ENCODE measurements at regions not wholly inside any gene's neighbourhood (a gene's known extent, or its start where the extent isn't known, plus 50 kb on each side); places are given as distances from the start of the nearest gene placed in this dataset.

DNA sequence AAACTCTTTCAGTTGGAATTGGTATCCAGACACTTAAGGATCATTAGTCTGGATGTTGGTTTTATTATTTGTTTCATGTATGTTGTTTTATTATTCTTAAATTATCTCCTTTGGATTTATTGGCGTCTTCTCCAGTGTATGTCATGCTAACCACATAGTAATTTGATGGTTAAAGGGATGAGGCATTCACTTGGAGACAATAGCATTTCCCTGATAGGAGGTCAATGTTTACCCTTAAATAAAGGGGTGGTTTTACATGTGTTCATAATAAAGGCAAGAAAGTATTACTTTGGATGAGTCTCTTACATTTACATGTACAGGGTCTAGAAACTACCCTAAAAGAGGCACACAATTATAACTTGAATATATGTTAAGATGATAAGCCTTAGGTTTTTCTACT is 51.2 kb upstream of the RNF144B start:
- no peak for DNase-seq

DNA sequence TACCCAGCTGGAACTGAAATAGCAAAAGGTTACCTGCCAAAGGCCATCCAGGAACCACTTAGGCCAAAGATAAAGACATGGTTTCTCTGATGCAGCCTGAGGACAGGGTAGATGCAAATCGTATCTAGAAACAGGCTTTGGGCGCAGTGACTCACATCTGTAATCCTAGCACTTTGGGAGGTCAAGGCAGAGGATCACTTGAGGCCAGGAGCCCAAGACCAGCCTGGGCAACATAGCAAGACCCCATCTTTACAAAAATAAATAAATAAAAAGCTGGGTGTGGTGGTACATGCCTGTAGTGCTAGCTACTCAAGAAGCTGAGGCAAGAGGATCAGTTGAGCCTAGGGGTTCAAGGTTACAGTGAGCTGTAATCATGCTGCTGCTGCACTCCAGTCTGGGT is 52.9 kb upstream of the RNF144B start:
- no peak for DNase-seq

- DNase-seq = no peak
Observed at GRCh38 chr6:18330548-18331081, 56.5 kb upstream of the RNF144B start.

- no peak for DNase-seq
Observed at GRCh38 chr6:18329776-18330175, 57.4 kb upstream of the RNF144B start.

- DNase-seq = no peak
Observed at GRCh38 chr6:18328540-18328939, 58.6 kb upstream of the RNF144B start.

DNA sequence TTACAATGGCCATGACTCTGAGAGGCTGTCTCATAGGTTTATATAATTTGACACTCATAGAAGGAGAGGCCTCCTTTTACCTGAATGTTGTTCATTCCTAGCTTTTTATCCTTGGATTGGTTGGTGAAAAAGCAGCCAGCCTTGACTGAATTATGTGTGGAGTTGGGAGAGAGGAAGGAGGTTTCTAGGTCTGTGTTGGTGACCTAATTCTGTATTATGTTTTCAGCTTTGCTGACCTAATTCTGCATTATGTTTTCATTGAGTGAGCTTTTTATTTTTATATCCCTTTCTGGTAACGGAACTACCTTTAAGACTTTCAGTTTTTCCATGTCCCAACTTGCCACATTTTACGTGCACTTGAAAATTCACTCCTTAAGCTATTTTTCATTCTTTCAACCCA is 59.1 kb upstream of the RNF144B start:
- DNase-seq = no peak

DNA sequence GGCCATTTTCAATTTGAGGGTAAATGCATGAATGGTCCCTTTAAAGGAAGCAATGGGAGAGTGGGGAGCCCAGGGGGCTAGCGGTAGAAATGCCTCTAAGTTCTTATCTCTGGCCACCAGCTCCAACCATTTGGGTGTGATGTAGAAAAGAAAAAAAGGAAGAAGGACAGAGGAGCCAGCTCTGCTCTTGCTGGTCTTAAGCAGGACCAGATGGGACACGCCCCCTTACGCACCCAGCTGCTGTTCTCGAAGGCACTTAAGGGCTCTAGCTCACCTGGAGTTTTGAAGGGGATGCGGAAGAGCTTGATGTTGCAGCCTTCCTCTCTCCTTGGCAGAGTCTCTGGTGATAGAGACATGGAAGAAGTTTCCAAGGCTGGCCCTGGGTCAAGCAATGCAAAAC is 59.5 kb upstream of the RNF144B start:
- DNase-seq = peak; percentile 67

DNA sequence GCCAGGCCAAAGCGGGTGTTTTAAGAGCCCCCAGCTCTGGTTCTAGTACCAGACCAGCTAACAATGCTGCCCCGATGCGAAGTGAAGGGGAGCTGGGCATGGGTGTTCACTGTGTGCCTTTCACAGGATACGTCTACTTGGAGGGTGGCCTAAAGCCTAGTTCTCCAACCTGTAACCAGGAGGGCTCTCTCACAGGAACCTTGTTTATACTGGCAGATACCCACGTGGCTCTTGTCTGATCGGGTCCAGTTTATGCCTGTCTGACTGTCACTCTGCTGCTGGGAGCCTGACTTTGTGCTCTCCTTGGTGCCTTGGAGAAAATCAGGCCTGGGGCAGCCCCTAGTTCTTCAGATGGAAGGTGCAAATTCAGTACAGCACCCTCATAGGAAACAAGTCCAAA is 60.2 kb upstream of the RNF144B start:
- no peak for DNase-seq

DNA sequence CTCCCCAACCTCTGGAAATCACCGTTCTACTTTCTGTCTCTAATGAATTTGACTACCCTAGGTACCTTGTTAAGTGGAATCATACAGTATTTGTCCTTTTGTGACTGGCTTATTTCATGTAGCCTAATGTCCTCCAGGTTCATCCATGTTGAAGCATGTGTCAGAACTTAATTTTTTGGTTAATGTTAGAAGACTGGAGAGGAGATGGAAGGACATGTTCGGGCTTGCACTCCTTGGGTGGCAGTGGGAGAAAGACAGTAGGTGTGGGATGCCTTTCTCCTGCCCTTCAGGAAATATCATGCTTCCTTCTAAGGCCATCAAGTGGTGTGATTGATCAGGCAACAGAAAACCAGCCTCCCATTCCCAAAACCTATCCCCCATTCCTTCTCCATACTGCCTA is 61.1 kb upstream of the RNF144B start:
- DNase-seq = no peak

DNA sequence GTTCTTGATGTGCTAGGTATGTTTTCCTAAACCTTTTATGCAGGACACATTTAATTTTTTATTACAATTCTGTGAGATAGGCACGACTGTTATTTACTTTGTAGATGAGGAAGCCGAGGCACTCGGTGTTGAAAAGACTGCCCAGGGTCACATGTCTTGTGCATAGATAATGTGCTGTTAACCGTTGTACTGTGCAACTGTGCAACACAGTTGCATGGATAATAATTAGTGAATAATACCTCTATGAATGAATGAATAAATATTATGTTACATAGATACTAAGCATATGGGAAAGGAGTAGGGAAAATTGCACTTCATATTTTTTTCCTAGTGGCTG is 60.3 kb upstream of the DEK start:
- DNase-seq = no peak

DNA sequence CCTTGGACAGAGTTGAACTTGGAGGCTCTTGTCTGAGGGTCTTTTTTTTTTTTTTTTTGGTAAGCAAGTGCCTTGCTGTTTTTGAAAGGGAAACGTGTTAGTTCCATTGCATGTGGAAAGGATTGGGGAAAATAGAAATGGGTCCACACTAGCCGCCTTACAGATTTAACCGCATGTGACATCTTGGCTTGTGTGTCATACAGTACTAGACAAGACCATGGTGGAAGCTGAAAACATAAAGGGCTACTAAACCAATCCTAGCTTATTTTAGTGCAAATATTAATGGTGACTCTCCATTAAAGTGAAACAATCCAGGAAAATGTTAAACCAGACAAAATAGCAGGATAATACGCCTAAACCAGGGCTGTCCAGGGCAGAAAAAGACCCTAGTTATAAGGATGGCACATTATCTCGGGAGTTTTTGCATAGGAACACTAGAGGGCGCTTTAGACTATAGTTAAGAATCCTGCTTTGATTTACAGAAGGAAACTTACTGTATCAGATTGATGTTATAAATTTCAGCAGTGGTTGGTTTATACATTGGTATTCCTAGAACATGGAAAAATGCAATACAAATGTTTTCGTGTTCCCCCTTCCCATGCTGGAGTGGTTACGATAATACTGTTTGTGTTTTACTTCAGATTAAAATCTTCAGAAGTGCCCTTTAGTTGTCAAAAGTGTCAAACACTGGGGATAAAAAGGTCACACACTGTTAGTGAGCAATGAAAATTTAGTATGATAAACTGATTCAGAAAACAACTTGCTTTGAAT is 59.8 kb upstream of the DEK start:
- DNase-seq = peak; percentile 73

- no peak for DNase-seq
Observed at GRCh38 chr6:18317850-18318249, 53.5 kb upstream of the DEK start.

DNA sequence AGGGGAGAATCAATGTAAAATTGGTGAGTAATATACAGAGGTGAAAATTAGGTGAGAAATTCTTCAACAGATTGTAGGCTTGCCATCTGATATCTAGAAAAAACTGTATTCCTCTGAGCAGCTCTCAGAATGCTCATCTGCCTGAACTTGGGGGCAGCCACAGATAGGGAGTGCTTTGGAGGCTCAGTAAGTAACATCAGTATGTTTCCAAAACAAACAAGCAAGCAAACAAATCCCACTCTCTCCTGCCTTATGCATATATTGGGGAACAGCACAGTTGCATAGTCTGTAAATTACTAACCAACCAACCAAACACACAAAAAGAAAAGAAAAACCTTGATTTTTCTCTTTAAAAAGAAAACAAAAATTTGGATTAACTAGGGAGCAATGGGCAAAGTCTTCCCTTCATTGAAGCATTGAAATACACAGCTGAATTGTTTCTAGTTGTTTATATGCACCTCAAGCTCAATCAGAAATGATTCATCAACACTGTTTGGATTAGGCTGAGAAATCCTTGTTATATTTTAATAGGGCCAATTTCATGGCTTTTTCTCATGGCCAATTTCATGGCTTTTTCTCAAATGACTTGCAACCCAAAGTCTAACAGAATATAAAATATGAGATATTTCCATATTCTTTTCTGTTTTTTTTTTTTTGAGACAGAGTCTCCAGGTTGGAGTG is 50.1 kb upstream of the DEK start:
- no peak for DNase-seq
